Cardiac fibroblast (primary cell): ENCODE measurements at regions not wholly inside any gene's neighbourhood (a gene's known extent, or its start where the extent isn't known, plus 50 kb on each side); places are given as distances from the start of the nearest gene placed in this dataset.

ENCODE experiments used
- DNase-seq, 2 donors: peaks; one replicate each; pipeline versions ENCODE4 v3.0.0 to v3.0.0-alpha.2; 2010; ENCODE audit warnings: low read depth in 2 of 2
- H3K4me3 ChIP-seq, 2 donors: replicated peaks in 1 of 2; 1 replicate in 1 of 2; 2 replicates in 1 of 2; pipeline ENCODE4 v1.5.1; 2011; ENCODE audit warnings: low read depth in 2 of 2, low read length in 2 of 2, mild to moderate bottlenecking in 2 of 2, moderate library complexity in 1 of 2
- CTCF ChIP-seq: IDR thresholded peaks from one replicate; pipeline ENCODE4 v1.5.1; 2011; ENCODE audit warnings: low read depth, mild to moderate bottlenecking, low read length, inconsistent platforms

DNA sequence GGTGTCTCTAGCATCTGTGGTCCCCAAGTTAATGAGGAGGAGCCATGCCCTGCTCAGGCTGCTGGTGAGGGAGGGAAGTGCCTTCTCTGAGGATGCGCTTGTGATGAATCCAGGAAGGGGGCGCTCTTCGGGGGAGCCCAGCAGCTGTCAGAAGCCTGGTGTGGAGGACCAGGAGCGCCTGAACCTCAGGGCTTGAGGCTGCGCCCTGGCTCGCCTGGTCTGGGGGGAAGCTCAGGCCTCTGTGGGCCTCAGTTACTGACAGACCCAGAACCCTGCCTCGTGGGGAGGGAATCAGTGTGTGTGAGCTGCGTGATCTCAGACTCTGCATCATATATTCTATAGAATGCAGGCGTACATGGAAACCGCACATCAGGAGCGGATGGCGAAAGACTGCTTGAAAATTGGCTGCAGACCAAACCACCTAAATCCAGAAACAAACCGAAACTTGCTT is 126.1 kb downstream of the SEC14L1 start:
- no peak for DNase-seq
- no peak overlapping the region for H3K4me3 ChIP-seq
- peak; percentile 32 for TF ChIP-seq CTCF

- DNase-seq: no peak
- no peak overlapping the region for H3K4me3 ChIP-seq
- no peak for TF ChIP-seq CTCF
Observed at GRCh38 chr17:77269696-77270681, 129.2 kb downstream of the SEC14L1 start.

GRCh38 chr17:77271411-77271810 is 130.6 kb downstream of the SEC14L1 start:
- DNase-seq: no peak
- TF ChIP-seq CTCF: no peak
- no peak overlapping the region for H3K4me3 ChIP-seq

DNA sequence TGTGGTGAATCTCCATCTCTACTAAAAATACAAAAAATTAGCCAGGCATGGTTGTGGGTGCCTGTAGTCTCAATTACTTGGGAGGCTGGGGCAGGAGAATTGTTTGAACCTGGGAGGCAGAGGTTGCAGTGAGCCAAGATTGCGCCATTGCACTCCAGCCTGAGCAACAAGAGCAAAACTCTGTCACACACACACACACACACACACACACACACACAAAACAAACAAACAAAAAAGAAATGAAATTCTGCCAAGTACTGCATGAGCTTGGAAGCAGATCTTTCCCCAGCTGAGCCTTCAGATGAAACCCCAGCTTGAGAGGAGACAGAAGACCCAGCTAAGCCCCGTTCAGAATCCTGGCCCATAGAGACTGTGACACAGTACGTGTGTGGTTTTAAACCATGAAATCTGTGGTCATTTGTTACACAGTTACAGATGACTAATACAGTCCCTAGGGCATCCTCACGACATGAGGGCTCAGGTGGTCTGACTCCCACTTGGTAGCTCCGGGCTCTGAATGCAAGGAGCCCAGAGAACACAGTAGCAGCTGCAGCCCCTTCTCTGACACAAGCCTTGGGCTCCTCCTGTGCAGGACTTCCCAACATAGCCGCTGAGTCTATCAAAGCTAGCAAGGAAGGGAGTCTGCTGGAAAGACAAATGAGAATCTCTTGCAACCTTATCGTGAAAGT is 132.8 kb downstream of the SEC14L1 start:
- no peak overlapping the region for H3K4me3 ChIP-seq
- no peak for TF ChIP-seq CTCF
- DNase-seq: peak in 1 of 2 donors; percentile 51

GRCh38 chr17:77274096-77274845 is 133.5 kb downstream of the SEC14L1 start:
- H3K4me3 ChIP-seq: no peak overlapping the region
- DNase-seq: no peak
- no peak for TF ChIP-seq CTCF
